T47D (cell line): ENCODE measurements at regions not wholly inside any gene's neighbourhood (a gene's known extent, or its start where the extent isn't known, plus 50 kb on each side); places are given as distances from the start of the nearest gene placed in this dataset.

Experiments
- DNase-seq, 2 experiments: peaks; one replicate each; pipeline versions ENCODE4 v3.0.0 to v3.0.0-alpha.2; 2011 to 2012; ENCODE audit warnings: low read depth in 1 of 2, low spot score in 1 of 2
- JUND ChIP-seq: IDR thresholded peaks from 2 replicates; pipeline ENCODE4 v1.6.1; 2012; ENCODE audit warnings: low read depth
- in situ Hi-C: cut with HindIII; loops from 2 replicates; pipeline ENCODE4 v1.10.0; 2016; ENCODE audit warnings: low sequenced_read_pairs, low pct_unique_long_range_greater_than_20kb

- in situ Hi-C loops = no loop called here
- TF ChIP-seq JUND = no peak
- no peak for DNase-seq
Observed at GRCh38 chr10:36038316-36038955, 396.3 kb upstream of the FZD8 start.

GRCh38 chr10:36036137-36036536, 394.0 kb upstream of the FZD8 start:
- in situ Hi-C loops = no loop called here

GRCh38 chr10:36033808-36034207, 391.7 kb upstream of the FZD8 start:
- no peak for TF ChIP-seq JUND
- DNase-seq = no peak
- in situ Hi-C loops = no loop called here

More at GRCh38 chr10:36036137-36036536, 394.0 kb upstream of the FZD8 start:
- no peak for TF ChIP-seq JUND
- DNase-seq = no peak

GRCh38 chr10:36030516-36030915, 388.4 kb upstream of the FZD8 start:
- no peak for DNase-seq
- no peak for TF ChIP-seq JUND
- in situ Hi-C loops = no loop called here

GRCh38 chr10:36026656-36027390, 384.7 kb upstream of the FZD8 start:
- in situ Hi-C loops = no loop called here
- no peak for TF ChIP-seq JUND
- DNase-seq = no peak

DNA sequence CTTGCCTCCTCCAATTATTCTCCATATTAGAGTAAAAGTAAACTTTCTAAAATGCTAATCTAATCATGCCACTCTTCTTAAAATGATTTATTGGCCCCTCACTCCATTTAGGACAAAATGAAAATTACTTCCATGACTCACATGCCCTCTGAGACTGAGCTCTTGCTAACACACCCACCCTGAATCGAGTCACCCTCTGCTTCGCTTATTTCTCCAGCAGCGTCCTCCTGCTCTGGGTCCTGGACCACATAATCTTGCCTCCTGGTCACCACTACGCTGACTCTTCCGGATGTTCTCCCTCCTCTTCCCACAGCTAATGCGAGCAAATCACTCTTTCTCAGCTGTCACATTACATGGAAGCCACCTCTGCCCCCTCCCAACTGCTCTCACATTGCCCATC, 384.0 kb upstream of the FZD8 start:
- in situ Hi-C loops = no loop called here
- no peak for TF ChIP-seq JUND
- no peak for DNase-seq

DNA sequence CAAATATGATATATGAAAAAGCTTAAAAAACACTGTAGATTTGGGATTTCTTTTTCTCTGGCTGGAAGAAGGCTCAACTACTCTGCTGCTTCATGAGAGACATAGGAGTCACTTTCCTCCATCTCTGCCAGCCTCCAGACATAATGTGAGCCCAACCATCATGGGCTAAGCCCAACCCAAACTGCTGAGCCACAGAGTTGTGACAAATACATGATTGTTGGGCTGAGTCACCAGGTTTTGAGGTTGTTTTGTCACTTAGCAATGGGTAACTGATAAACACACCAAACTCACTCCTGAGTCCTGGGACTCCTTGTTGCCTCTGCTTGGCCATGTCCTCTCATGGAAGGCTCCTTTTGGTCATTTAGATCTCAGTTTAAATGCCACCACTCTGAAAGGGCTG, 381.8 kb upstream of the FZD8 start:
- in situ Hi-C loops = no loop called here
- no peak for TF ChIP-seq JUND
- no peak for DNase-seq

DNA sequence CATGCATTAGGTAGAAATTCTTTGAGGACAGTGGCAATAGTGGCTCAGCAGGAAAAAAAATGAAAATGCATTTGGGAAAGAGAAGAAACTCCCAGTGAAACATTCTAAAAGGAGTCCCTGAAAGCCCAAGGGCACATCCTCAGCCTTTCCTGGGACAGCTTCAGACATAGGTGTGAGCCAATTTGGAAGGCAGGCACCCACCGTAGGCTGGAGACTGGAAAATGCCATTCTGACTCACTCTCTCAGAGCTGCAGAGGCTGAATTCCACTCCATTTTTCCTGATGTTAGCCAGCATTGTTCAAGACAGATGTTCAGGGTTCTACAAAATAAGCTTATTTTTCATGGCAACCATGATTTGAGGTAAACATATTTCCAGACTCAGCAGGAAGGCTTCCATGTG, 379.0 kb upstream of the FZD8 start:
- TF ChIP-seq JUND = no peak
- DNase-seq = no peak
- in situ Hi-C loops = no loop called here

- DNase-seq = no peak
- in situ Hi-C loops = no loop called here
- TF ChIP-seq JUND = no peak
Observed at GRCh38 chr10:36019749-36020148, 377.7 kb upstream of the FZD8 start.

DNA sequence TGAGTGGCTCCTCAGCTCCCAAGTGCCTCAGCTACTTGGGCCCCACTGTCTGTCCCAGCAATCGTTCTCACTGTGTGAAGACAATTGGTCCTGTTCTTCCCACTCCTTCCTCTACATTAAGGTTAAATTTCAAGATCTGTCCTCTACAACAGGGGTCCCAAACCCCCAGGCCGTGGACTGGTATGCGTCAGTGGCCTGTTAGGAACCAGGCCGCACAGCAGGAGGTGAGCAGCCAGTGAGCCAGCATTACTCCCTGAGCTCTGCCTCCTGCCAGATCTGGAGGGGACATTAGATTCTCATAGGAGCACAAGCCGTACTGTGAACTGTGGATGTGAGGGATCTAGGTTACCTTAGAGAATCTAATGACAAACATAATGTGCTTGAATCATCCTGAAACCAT, 376.9 kb upstream of the FZD8 start:
- in situ Hi-C loops = no loop called here
- no peak for DNase-seq
- TF ChIP-seq JUND = no peak

GRCh38 chr10:36017137-36017536, 375.0 kb upstream of the FZD8 start:
- TF ChIP-seq JUND = no peak
- in situ Hi-C loops = no loop called here
- DNase-seq = no peak

DNA sequence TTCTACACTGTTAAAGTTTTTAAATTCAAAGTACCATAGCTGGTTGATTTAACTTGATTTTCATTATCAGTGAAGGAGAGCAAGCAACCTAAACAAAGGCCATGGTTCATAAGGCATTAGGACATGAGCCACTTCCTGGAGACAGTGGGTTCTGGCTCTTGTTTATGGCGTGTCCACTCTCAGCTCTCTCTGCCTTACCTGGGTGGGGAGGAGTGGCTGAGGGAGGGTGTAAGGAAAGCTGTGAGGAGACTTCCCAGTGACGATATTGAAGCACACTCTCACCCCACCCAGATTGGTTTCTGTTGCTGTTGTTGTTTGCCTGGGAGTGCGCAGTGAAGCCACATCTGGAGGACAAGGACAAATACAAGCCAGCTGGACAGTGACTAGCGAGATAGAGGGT, 365.3 kb upstream of the FZD8 start:
- no peak for DNase-seq
- no peak for TF ChIP-seq JUND
- in situ Hi-C loops = no loop called here

- in situ Hi-C loops = no loop called here
- no peak for TF ChIP-seq JUND
Observed at GRCh38 chr10:36003688-36004087, 361.6 kb upstream of the FZD8 start.

More at GRCh38 chr10:36003688-36004087, 361.6 kb upstream of the FZD8 start:
- DNase-seq = no peak
